ENCODE measurements at regions not wholly inside any gene's neighbourhood (a gene's known extent, or its start where the extent isn't known, plus 50 kb on each side); places are given as distances from the start of the nearest gene placed in this dataset.
"Not testable (repeated sequence)": the region's sequence is repeated elsewhere in the genome, so short reads cannot be mapped to it uniquely, and the experiment has no call there.

DNA sequence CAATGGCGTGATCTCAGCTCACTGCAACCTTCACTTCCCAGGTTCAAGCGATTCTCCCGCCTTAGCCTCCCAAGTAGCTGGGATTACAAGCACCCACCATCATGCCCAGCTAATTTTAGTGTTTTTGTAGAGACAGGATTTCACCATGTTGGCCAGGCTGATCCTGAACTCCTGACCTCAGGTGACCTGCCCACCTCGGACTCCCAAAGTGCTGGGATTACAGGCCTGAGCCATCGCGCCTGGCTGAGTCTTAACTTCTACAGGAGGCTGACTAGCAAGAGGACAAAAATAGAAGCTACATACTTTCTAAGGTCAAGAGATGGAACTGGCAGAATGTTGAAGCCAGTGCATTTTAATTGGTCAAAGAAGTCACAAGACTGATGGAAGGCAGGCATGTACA lies 2296.2 kb upstream of the RAG2 start:
- not testable (repeated sequence) for DNase-seq (ENCODE audit: low spot score)

DNA sequence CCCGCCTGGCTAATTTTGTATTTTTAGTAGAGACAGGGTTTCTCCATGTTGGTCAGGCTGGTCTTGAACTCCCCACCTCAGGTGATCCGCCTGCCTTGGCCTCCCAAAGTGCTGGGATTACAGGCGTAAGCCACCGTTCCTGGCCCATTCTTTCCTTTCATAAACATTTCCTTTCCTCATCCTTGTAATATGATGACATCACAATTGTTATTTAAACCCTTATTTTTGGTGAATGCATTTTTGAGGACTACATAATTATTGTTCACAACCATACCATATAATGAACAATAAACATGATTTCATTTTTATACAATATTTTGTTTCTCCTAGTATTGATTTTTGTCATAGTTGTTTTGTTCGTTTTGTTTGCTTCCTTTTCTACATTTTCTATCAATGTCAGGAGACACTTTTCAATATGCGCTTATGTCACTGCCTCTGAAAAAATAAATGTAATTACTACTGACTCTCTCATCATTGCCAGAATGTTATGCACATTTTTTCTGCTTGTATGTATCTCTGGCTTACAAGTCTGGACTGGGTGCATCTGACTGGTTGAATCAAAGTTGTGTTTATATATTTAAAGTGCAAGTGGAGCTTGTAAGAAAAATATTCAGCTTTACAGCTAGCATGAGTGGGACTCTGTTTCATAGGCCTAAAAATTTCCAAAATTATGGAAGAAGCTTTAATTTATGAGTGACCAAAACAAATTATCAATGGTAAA lies 2286.3 kb upstream of the RAG2 start:
- no peak for DNase-seq (ENCODE audit: low spot score)

DNA sequence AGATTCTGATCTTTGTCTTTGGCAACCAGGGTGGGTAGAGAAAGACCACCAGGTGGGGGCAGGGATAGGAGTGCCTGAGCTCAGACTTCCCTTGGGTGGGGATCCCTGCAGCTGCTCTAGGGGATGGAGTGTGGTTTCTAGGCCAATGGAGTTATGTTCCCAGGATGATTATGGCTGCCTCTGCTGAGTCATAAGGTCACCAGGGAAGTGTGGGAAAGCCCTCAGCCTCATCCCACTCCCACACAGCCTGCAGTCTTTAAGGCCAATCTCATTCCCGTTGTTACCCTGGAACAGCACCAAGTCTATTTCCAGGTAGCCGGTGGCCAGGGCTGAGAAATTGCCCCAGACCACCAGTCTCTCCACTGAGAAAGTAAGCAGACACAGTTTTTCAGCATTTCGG lies 2269.3 kb upstream of the RAG2 start:
- DNase-seq (ENCODE audit: low spot score): no peak

DNA sequence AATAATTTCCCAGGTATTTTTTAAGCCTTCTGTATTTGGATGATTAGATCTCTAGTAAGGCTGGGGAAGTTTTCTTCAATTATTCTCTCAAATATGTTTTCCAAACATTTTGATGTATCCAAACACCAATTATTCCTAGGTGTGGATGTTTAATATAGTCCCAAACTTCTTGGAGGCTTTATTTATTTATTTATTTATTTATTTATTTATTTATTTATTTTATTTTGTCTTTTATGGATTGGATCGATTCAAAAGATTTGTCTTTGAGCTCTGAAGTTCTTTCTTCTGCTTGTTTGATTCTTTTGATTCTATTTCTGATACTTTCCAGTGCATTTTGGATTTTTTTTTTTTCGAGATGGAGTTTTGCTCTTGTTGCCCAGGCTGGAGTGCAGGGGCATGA lies 2267.9 kb upstream of the RAG2 start:
- no peak for DNase-seq (ENCODE audit: low spot score)

DNA sequence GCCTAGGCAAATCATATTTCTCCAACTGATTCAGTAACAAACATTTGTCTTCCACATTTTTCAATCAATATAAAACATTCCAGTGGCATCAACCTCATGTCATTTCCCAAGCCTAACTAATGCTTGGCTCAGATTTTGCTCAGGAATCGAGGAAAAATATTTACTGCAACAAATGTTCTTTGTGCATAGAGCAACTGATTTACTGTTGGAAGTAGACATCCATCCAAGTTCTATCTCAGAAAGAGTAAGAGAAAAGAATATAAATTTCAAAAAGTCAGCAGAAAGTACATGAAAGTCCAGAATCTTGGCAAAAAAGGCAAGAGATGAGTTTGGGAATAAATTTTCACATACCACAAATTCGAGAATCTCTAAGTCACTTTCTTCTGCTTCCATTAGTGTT lies 2245.0 kb upstream of the RAG2 start:
- DNase-seq (ENCODE audit: low spot score): no peak

DNA sequence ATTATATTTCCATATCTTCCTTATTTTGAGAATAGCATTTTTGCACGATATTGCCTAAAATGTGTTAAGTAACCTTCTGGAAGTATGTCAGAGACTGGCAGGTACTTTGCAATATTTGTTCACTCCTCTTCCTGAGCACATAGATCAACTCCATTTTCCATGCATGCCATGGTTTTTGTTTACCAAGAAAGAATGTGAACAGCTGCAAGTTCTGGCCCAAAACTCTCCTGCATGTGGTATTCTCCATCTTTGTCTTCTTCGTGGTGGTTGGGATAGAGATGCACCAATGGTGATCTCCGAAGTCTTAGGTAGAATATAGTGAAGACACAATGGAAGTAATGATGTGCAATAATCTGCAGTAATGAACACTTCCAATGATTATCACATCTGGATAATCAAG lies 2241.0 kb upstream of the RAG2 start:
- DNase-seq (ENCODE audit: low spot score): no peak

DNA sequence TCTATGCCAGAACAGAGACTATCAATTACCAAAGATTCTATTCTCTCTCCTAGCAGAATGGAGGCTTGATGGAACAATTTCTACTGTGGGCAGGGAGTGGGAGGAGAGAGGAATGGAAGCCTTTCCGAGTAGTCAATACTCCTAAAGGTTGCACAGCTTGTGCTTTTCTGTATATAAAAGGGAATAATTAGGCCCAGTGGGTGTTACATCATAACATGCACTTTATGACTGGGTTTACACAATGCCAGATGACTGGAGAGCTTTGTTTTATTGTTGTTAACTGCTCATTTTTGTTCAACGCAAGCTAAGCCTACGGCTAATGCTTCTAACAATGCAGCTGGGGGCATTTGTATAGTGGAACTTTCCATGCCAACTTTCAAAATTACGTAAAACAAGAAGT lies 2237.9 kb upstream of the RAG2 start:
- DNase-seq (ENCODE audit: low spot score): no peak

DNA sequence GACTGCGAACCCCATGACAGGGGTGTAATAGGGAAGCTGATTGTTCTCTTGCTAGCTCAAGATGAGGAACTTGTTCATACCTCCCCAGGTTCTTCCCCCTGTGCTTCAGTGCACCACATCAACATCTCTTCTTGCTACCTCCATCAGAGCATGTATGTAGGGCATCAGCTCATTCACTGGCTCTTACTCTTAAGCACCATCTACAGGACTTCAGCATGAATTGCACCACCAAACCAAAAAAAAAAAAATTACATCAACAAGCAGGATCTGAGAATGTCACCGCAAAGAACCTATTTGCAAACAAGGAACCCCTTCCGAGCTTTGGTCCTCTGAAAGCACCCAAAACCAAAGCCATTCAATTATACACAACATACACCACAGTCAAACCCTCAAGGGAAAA lies 2226.5 kb upstream of the RAG2 start:
- peak; percentile 30 for DNase-seq (ENCODE audit: low spot score)

DNA sequence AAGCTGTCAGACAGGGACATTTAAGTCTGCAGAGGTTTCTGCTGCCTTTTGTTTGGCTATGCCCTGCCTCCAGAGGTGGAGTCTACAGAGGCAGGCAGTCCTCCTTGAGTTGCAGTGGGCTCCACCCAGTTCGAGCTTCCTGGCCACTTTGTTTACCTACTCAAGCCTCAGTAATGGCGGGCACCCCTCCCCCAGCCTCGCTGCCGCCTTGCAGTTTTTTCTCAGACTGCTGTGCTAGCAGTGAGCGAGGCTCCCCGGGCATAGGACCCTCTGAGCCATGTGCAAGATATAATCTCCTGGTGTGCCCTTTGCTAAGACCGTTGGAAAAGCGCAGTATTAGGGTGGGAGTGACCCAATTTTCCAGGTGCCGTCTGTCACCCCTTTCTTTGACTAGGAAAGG lies 2223.8 kb upstream of the RAG2 start:
- not testable (repeated sequence) for DNase-seq (ENCODE audit: low spot score)

DNA sequence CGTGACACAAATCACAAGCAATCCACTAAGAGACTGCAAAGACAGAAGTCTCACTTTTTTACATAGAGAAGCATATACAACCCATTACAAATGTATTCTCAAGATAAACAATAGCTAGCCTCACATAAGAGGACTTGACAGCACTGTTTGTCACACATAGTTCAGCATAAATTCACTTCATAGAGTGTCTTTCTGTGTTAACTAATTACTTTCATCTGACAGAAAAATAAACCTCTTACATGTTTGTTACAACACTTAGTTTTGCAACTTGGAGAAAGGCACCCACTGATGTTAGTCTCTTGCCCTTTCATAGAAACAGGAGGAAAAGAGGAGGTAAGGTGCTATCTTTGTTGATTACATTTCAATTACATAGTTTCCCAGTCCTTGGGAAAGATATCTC lies 2221.9 kb upstream of the RAG2 start:
- DNase-seq (ENCODE audit: low spot score): no peak

DNA sequence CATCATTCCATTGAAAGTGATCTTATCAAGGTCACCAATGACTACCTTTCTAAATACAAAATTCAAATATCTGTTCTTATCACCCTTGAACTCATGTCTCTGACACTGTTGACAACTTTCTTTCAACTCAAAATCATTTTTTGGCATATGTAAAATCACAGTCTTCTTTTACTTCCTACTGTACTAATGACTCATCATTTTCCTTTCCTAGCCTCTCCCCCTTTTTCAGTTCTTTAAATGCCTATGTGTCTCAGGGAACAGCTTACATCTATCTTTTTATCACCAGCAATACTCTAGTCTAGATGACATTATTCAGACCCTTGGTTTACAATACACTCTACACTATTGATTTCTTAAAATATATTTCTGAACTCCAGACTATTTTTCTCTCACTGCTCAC lies 2220.7 kb upstream of the RAG2 start:
- DNase-seq (ENCODE audit: low spot score): no peak

DNA sequence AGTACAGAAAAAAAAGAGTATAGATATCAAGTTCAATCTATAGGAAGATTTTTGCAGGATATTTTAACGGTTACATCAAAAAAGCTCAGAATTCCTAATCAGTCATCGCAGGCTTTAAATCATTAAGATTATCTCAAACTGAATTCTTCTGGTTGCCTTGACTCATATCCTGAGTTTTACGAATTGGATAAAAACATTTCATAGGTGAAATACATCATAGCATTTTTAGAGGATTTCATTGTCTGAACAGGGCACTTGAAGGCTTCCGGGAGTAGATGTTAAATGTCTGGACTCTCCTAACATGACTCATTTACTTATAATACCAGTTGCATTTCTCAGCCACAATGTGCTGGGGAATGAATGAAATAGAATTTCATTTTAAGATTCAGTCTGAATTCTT lies 2216.6 kb upstream of the RAG2 start:
- no peak for DNase-seq (ENCODE audit: low spot score)

DNA sequence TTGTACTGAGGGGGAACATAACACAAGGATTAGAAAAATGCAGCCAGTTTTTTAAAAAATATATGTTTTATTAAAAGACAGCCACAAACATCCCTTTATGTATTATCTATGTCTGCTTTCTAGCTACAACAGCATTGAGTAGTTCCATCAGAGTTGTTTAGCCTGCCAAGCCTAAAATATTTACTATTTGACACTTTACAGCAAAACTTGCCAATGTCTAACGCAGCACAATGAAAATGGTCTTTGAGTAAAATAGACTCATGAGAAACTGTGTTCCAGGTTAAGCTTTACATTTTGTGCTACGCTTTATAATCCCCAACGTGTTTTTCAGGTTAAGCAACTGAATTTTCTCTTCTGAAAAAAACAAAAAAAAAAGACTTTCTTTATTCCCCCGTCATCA lies 2211.5 kb upstream of the RAG2 start:
- DNase-seq (ENCODE audit: low spot score): no peak

DNA sequence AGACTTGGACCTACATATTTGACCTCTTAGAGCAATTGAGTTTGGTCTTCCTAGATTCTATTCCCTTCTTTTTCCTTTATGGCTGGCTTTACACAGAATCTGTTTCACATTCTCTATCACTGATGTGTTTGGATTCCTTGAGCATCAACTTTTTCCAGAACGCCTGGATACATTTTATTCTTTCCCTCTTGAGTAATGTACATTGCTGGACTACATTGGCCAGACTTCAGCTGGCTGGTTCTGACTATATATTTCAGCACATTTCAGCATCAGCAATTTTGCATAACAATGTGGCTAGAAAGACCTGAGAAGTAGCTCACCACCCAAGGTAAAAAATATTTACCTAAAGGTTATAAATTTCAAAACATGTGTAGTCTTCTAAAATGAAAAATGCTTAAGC lies 2198.2 kb upstream of the RAG2 start:
- no peak for DNase-seq (ENCODE audit: low spot score)

DNA sequence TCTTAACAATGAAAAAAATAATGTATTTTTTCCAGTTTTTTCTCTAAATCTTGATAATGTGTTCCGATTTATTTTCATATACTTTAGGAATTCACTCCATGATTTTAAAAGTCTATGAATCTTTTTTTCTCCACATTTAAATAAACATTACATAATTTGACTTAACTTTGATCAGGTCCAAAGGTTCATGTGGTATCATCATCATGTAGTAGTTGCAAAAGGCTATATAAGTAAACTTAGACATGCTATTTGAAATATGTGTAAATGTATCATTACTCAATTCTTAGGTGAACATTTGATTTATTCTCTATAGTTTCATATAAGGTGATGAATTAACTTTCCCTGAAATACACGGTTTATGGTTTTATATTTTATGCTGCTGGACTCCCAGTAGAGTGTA lies 2197.0 kb upstream of the RAG2 start:
- no peak for DNase-seq (ENCODE audit: low spot score)

DNA sequence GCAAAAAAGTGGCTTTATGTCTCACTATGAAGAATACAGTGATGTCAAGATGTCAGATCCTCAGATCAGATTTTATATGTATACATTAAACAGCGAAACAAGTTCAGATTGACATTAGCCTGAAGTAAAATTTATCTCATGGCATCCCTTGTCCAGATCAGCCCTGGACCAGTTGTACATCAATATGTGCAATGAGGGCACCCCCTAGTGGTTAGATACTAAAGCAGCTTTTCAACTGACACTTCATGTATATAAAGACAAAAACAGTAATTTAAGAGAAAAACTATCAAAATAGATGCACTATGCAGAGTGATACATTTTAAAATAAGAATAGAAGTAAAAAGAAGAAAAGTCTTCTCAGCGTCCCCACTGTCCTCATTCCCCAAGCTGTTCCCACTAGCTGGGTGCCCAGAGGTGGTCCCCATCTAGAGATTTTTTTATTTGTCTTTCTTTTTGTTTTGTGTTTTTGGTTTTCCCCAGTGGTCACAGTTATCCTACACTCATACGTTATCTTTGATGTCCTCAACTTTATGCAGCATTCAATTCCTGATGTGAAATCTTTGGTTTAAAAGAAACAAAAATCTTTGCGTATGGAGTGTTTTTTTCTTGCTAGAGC lies 2193.4 kb upstream of the RAG2 start:
- DNase-seq (ENCODE audit: low spot score): peak; percentile 75

DNA sequence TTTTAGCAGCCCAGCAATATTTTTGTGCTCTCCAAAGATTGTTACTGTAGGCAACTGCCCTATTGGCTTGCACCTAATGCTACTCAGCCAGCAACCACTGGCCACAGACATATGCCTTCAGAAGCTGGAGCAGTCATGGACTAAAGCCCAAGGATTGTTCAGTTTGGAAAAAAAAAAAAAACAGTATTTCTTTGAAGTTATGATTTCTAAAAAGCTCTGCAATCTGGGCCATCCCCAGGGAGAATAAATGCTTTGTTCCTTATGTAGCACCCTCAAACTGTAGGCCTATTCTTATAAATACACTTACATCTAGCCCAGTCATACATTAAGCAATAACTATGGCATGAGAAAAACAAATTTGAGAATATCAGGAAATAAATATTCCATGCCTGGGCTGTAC lies 2190.5 kb upstream of the RAG2 start:
- DNase-seq (ENCODE audit: low spot score): no peak

DNA sequence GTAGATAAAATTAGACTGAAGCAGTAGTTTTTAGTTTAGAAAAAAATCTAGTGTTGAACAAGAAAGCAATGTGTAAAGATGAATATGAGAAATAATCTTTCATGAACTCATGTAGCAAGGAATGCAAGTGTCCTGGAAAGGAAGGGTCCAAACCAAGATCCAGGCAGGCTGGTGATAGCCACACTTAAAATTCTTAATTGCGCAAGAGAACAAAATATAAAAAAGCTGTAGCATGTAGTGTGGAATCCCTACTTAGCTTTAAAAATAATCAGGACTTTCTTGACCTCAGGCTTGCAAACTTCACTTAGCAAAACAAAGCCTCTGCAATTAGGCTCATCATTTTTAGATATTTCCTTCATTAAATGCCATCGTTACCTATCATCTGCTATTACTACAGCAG lies 2186.1 kb upstream of the RAG2 start:
- no peak for DNase-seq (ENCODE audit: low spot score)

DNA sequence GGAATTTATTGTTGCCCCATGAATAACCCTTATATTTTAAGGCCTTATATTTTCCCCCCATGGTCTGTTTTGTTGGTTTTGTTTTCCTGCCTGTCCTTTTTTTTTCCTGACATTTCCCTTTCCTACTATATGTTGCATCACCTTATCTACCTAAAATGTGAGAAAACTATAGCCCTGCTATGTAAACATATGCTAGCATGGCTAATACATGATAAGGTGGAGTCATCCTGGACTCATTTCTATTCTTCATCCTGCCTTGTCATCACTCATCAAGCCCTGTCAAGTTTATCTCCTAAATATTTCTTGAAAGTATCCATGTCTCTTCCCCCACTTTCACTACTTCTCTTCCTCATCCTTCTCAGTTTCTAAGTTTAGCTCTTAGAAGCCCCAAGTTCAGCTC lies 2168.8 kb upstream of the RAG2 start:
- no peak for DNase-seq (ENCODE audit: low spot score)

DNA sequence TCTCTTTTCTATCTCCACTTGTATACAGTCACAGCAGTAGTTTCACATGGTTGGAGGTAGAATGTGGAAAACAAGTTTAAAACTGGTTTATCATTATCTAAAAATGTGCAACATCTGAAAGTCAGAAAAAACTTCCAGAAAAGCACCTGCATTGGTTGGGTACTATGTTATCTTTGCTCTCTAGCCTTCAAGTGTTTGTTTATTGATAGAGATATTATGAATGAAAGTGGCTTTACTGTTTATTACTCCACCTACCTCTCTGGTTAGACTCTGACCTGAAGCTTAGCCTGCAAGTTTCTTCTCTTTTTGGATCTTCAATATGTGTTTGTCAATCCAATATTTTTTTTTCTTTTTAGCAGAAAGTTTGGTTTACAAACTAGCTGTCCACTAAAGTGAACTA lies 2161.4 kb upstream of the RAG2 start:
- DNase-seq (ENCODE audit: low spot score): no peak

DNA sequence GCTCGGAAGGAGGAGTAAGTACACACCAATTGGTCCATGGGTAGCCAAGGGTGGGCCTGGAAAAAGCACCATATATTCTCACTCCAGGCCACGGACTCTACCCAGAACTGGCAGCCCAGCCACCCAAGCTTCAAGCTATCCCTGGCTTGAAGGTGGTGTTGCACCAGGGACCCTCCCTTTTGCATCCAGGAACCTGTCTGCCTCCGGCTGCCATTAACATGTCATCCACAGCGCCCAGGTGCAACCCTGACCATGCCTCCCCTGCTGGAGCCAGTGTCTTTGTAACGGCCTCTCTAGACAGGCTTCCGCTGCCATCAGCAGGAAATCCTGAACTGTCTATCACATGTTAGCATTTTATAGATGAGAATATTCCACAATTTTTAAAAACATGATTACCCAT lies 2158.5 kb upstream of the RAG2 start:
- no peak for DNase-seq (ENCODE audit: low spot score)

DNA sequence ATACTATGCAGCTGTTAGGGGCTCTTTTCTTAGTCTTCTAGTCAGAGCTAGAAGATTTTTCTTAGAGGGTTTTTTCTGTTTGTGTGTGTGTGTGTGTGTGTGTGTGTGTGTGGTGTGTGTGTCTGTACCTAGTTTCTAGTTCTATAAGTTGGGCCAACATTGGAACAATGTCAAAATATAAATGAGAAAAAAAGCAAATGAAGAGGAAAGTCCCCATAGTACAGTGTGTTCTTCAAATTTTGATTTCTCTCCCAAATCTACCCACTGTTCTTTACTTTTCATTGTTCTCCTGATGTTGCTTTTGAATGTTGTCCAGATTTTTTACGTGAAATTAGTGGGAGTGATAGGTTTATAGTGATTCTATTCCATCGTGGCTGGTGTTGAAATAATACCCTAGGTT lies 2153.4 kb upstream of the RAG2 start:
- DNase-seq (ENCODE audit: low spot score): no peak

DNA sequence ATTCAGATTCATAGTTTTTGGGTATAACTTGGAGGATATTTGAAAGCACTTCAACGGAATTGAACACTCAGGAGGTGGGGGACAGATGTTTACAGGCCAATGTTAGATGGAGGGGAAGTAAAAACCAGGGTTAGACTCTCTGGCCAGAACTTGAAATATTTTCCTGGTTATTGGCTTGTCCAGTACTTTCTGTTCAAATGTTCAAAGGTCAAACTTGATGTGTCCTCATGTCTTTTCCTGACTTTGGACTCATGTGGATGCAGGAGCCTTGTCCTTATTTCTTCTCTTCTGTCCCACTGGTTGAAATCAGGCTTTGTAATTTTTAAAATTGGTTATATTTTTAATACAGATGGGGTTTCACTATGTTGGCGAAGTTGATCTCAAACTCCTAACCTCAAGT lies 2148.5 kb upstream of the RAG2 start:
- not testable (repeated sequence) for DNase-seq (ENCODE audit: low spot score)

DNA sequence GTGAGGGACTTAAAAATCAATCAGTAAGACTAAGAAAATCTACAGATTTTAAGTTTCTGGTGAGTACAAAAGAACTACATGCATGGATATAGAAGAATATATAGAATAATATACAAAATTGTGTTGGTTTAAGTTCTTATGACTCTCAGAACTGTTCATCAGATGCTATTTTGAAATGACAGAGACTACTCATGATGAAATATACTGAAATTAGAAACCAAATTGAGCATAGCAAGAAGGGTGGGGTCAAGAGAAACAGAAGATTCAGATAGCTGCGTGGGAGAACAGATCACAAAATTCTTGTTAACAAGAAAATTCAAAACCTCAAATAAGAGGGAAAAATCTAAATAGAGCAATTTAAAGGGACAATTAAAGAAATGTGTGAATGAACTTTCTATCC lies 2125.3 kb upstream of the RAG2 start:
- no peak for DNase-seq (ENCODE audit: low spot score)
